HG02642 (cell line): ENCODE measurements at regions not wholly inside any gene's neighbourhood (a gene's known extent, or its start where the extent isn't known, plus 50 kb on each side); places are given as distances from the start of the nearest gene placed in this dataset.

Experiments used
- ATAC-seq: cut with Tn5 transposase; IDR thresholded peaks from one replicate; pipeline ENCODE4 v1.9.1; 2021; ENCODE audit warnings: mild to moderate bottlenecking; ENCODE audit not compliant: unreplicated experiment, poor library complexity

- no peak for ATAC-seq
Measured at GRCh38 chr4:176499518-176499917, 179.8 kb downstream of the SPCS3 start.

- no peak for ATAC-seq
Measured at GRCh38 chr4:176500894-176501293, 181.1 kb downstream of the SPCS3 start.

GRCh38 chr4:176504118-176504517, 184.4 kb downstream of the SPCS3 start:
- ATAC-seq = no peak

GRCh38 chr4:176507845-176508533, 188.2 kb downstream of the SPCS3 start:
- no peak for ATAC-seq

GRCh38 chr4:176508780-176509331, 189.1 kb downstream of the SPCS3 start:
- ATAC-seq = no peak

- no peak for ATAC-seq
Measured at GRCh38 chr4:176525576-176525975, 205.8 kb downstream of the SPCS3 start.

- no peak for ATAC-seq
Measured at GRCh38 chr4:176526704-176527103, 206.9 kb downstream of the SPCS3 start.

GRCh38 chr4:176529574-176529973, 209.8 kb downstream of the SPCS3 start:
- ATAC-seq = no peak

- no peak for ATAC-seq
Measured at GRCh38 chr4:176533159-176533558, 213.4 kb downstream of the SPCS3 start.

GRCh38 chr4:176534566-176534965, 214.8 kb downstream of the SPCS3 start:
- ATAC-seq = no peak

GRCh38 chr4:176538217-176538925, 218.6 kb downstream of the SPCS3 start:
- ATAC-seq = no peak

GRCh38 chr4:176539091-176539784, 219.5 kb downstream of the SPCS3 start:
- ATAC-seq = no peak

- ATAC-seq = no peak
Measured at GRCh38 chr4:176539785-176540175, 220.0 kb downstream of the SPCS3 start.

- ATAC-seq = no peak
Measured at GRCh38 chr4:176540814-176541213, 221.0 kb downstream of the SPCS3 start.

- no peak for ATAC-seq
Measured at GRCh38 chr4:176545872-176546271, 226.1 kb downstream of the SPCS3 start.

GRCh38 chr4:176546975-176547374, 227.2 kb downstream of the SPCS3 start:
- ATAC-seq = no peak

GRCh38 chr4:176548571-176548970, 228.8 kb downstream of the SPCS3 start:
- ATAC-seq = no peak

- ATAC-seq = no peak
Measured at GRCh38 chr4:176549161-176549865, 229.5 kb downstream of the SPCS3 start.

GRCh38 chr4:176558661-176559060, 234.1 kb downstream of the VEGFC start:
- ATAC-seq = no peak

- no peak for ATAC-seq
Measured at GRCh38 chr4:176561368-176561767, 231.4 kb downstream of the VEGFC start.
